Stimulated activated CD4-positive, alpha-beta T cell treated with anti-CD3 and anti-CD28 coated beads, Interleukin-1b, Interleukin-23, amount 100 ng/mL, for 1 hour (primary cell): ENCODE measurements at regions not wholly inside any gene's neighbourhood (a gene's known extent, or its start where the extent isn't known, plus 50 kb on each side); places are given as distances from the start of the nearest gene placed in this dataset.

ENCODE experiments used
- DNase-seq, 2 donors: peaks; one replicate each; pipeline ENCODE4 v3.0.0-alpha.2; 2020; ENCODE audit warnings: low read depth in 2 of 2

DNA sequence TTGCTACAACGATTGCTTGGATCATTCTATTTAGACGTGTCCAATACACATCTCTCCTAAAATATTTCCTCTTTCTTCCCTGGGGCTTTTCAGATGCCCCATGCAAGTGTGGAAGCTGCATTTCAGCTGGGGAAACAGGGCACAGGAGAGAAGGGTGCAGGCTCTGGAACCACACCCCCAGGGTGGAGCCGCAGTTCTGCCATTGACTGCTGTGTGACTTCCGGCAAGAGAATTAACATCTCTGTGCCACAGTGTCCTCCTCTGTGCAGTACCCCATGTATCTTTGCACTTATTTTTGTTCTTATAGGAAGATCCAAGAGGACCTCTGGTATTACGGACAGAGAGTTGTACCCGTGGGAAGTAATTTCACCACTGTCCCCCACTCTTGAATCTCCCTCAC is 405.3 kb upstream of the EEF2KMT start:
- DNase-seq = no peak

DNA sequence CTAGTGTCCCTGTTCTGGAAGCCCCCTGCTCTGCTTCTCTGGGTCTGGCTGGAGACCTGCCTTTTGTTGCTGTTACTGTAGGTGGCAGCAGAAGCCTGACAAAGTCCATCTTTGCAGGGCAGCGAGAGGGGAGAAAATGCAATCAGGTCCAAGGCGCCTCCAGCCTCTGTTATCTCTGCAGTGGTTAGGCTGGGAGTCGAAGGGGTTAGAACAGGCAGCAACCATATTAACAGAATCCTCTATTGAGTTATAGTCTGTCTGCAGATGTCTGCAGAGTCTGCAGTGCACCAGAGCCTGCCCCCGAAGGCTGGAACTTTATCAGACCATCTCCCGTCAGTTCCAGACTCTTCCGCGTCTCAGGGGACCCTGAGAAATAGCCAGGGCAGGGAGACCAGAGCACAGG is 404.9 kb upstream of the EEF2KMT start:
- DNase-seq = no peak

DNA sequence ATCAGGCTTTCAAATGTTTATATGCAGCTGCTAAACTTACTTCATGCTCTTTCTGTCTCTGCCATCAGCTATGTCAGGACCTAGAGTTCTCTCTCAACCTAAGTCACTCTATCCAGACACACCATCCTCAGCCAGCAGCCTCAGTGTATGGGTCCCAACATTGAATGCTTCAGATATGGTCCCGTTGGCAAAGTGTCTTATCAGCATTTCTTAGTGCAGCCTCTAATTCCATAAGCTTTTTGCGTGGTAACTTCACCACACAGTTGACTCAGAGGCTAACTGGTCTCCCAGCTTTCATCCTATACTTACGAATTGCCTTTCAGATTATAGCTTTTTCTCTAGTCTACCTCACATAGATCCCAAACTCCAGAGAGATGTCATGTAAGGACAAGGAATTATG is 402.9 kb upstream of the EEF2KMT start:
- no peak for DNase-seq

DNA sequence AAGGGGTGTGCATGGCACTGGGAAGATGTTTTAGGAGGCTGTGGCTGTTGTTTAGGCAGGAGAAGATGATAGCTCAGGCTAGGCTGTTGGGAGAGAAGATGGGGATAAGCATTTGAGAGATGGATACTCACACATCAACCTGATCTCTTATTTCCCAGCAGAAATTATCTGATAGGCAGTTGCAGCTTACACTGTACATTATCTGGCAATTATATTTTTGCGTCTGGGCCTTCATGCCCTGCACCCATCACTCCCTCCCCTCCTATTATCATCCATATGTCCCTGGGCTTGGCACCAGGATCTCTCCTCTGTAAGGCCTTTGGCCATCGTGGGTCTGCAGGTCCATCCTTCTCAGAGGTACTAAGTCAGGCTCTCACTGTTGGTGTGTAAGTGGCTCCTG is 401.0 kb upstream of the EEF2KMT start:
- no peak for DNase-seq

DNA sequence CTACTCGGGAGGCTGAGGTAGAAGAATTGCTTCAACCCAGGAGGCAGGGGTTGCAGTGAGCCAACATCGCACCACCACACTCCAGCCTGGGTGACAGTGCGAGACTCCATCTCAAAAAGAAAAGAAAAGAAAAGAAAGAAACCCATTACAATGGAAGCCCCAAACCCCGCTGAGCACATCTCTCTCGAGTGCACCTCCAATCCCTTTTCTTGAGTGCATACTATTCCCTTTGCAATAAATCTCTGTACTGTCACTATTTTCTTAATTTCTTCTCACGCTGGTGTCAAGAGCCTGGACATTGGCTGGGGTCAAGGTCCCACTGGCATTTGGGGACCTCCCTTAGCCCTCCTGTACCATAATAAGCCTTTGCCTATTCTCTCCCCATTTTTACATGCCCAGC is 398.4 kb upstream of the EEF2KMT start:
- no peak for DNase-seq

DNA sequence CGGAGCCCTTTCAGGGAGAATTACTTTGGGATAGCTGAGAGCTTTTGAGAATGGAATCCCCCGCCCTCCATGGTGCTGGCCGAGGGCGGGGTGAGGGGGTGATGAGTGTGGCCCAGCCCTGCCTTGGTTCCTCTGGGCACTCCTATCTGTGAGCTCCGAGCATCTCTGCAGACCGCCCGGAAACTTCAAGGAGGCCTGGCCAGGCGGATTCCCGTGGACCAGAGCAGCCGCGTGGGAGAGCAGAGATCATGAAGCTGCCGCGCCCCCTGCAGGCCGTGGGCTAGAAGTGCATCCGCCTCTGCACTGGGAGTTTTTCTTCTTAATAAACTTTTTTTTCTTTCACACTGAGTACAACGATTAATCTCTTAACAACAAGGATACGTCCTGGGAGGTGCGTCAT is 392.9 kb upstream of the EEF2KMT start:
- no peak for DNase-seq

DNA sequence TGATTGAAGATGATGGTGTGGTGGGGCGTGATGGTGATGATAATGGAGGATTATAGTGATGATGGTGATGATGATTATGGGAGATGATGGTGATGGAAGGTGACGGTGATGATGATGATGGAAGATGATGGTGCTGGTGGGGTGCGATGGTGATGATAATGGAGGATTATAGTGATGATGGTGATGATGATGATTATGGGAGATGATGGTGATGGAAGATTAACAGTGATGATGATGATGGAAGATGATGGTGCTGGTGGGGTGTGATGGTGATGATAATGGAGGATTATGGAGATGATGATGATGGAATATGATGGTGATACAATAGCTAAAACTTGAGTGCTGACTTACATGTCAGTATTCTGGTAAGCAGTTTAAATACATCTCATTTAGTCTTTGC is 391.0 kb upstream of the EEF2KMT start:
- no peak for DNase-seq

DNA sequence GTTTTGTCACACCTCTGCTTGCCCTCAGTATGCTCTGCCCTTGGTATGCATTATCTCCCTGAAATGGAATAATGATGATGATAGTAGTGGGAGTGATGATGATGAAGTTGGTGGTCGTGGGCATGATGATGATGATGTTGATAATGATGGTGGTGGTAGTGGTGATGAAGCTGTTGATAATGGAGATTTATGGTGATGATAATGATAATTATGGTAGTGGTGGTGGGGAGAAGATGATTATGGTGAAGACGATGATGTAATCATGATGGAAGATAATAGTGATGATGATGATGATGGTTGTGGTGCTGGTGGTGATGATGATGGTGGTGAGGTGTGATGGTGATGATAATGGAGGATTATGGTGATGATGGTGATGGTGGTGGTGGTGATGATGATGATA is 390.1 kb upstream of the EEF2KMT start:
- no peak for DNase-seq

DNA sequence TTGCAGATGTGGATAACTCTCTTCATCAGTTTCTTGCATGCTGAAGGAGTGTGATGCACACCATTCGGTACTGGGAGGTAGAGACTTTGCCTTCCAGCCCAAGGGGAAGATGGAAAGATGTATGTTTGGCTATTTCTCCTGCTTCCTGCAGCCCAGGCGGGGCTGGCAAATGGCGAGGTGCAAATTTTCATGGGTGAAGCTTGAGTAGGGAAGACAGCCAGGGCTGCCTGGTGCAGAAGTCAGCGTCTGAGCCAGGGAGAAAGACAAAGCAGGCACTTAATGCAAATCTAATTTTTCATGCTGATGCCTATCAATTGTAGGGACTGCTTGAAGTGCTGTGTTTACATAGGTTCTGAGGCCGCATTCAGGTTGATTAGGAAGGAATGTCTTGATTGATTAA is 384.7 kb upstream of the EEF2KMT start:
- no peak for DNase-seq

DNA sequence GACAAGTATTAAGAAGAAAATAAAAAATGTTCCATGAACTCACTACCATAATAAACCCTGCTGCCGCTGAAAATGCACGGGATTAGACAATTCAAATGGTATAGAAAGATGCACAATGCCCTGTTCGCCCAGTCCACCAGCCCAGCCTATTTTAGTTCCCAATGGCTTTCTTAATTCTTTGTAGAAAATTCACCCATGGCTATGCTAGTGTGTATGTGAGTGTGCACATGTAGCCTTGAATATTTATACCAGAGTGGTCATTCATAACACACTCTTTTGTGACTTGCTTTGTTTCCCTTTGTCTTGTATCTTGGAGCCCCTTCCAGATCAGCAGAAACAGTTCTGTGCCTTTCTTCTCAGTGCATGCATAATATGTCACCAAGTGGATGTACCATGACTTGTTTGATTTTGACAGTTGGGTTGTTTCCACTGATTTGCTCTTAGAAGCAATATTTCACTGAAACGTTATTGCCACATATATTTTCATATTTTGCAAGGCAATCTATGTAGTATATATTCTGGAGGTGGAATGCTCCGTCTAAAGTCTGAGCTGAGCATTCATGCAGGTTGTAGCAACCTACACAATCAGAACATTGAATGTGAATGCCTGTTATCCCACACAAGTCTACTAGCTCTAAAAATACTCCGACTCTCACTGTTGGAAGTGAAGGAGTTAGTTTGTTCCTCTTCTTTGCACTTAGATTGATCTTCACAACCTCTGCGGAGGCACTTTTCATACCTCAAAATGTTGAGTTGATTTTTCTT is 383.0 kb upstream of the EEF2KMT start:
- DNase-seq = no peak

DNA sequence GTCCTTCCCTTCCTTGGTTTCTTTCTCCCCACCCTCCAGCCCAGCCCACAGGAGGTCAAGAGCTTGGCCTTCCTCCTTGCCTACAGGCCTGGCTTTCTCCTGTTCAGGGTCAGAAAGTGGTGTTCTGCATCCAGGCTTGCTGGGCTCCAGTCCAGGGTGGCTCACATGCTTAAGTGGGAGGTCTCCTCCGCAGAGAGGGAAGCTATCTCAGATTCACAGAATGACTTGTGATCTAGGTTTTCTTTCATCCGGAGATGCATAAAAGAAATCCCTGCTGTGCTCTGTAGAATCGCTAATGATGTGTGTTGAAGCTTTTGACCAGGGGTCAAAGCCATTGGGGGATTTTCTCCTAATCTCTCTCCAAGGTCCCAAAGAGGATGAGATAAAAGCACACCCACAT is 382.3 kb upstream of the EEF2KMT start:
- no peak for DNase-seq

DNA sequence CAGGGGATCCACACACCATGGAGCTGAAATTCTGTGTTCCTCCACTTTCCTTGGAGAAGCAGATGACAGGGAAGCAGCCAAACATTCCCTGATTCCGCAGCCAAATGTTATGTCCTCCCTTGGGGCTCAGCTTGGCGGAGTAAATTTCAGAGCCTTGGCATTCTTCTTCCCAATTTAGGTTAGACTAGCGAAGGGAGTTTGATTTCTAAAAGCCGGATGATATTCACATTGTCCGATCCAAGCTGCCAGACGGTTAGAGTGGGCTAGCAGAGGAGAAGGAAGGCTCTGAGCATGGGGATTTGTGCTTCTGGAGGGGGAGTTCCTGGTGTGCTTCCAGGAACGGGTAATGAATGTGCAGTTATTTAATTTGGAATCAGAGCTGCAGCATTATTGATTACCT is 380.4 kb upstream of the EEF2KMT start:
- no peak for DNase-seq

DNA sequence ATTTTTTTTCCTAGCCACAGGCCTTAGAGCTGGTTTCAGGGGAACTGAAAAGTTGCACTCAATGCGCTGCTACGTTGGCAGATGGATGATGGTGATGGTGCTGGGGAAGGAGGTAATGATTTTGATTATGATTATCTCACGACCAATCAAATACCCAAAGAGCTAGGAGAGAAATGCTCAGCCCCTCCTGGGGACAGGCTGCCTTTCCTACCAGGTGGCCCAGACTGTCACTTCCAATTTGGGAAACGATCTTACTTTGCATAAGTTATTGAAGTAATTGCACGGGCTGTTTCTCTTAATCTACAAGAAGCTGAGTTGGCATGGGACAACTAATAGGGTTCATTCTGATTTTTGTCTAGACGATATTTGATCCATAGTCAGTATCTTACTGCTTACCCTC is 379.7 kb upstream of the EEF2KMT start:
- DNase-seq = no peak

DNA sequence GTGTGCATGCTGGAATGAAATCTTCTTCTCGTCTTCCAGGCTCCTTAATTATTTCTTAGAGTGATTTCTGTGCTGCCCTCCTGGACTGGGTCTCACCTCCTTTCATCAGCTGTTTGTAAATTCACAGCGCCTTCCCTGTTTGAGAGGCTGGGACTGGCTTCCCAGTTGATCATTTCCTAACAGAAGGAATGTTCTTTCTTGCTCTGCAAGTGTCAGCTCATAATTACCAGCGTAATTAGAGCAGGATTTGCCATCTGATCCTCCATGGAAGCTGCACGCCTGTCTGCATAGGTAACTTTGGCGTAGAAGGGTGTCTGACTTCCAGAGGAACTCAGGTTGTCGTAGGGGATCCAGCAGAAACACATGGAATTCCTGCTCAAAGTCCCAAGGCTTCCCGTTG is 375.0 kb upstream of the EEF2KMT start:
- no peak for DNase-seq

DNA sequence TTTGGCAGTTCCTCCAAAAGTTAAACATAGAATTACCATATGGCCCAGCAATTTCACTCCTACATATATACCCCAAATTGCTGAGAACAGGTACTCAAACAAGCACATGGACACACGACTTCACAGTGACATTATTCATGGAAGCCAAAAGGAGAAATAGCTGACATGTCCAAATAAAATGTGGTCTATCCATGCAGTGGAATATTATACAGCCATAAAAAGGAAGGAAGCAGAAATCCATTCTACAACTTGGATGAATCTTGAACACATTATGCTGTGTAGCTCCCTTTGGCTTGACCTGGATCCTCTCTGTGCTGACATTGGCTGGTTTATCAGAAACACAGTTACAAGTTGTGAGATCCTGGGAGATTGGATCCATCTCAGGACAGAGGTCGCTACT is 370.9 kb upstream of the EEF2KMT start:
- DNase-seq = no peak

DNA sequence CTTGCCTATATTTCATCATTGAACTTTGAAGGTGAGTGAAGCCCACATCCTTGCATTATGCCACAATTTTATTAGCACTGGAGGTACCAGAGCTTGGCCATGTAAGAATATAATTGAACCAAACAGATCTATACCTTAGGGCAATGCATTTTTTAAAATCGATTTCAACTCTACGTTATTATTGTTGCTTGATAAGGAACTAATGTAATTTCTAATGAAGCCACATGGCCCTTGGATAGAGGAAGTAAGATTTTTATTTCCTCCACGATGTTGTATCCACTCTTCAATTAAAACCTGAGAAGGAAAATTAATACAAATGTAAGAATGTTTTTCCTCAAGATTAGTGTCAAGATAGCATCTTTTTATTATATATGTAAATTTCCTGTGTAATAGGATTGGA is 370.0 kb upstream of the EEF2KMT start:
- DNase-seq = no peak

DNA sequence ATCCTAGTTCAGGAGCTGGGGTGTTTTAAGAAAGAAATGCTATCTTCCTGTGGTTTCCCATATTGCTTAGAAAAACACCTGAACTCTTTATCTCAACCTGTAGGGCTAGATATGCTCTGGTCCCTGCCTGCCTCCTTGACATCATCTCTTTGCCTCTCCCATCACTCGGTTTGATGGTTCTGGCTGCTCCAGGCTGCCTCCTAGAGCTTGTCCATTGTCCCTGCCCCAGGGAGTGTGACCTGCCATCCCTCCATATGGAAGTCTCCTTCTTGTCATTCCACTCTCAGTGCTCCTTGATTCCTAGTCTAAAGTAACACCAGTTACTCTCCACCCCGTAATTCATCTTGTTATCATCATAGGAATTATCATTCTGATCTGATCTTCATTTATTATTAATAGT is 369.0 kb upstream of the EEF2KMT start:
- DNase-seq = no peak

DNA sequence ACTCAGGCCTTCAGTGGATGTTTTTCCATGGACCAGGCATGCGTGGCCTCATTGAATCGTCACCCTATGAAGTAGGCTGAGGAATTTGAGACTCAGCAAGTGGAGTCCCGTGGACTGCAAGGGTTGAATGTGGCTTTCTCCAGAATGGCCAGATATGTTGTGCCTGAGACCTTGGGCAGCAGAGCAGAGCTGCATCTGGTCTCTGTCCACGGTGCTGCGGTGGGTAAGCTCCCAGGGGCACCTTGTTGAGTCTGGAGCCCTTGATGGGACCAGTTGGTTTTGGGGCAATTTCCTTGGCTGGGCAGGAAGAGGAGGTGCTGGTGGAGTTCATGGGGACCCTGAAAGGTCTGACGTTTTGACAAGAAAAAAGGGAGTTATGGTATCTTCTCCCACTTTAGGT is 368.1 kb upstream of the EEF2KMT start:
- no peak for DNase-seq

DNA sequence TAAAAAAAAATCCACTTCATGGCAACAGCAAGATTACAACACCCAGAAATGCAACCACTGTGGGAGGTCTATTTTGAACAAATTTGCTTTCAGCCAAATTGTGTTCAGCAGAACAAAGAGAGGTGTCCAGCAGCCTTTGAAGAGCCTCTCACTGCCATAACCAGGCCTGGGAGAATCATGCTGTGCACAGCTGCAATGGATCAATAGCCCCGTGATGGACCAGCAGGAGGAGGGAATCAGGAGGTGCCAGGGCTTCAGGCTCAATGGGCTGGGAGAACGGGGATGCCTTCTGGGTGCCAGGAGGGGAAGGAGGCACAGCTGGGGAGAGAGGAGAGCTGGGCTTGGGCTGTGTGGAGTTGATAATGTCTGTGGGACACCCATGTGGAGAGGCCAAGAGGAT is 366.2 kb upstream of the EEF2KMT start:
- DNase-seq = no peak

DNA sequence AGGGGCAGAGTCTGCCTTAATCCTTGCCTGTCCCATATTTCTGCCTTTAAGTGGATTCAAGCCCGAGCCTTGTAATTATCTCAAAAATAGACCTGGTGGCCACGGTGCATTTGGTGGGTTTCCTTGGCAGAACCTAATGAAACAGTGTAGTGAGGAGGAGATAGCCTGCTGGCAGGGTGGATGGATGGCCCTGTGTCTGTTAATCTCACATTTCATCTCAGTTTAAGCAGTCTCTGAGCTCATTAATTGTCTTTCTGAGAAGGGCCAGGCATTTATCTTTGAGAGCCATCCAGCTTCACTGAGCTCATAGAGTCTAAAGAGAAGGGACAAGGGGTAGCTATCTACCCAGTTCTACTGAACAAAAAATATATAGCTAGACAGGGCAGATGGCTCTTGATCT is 364.0 kb upstream of the EEF2KMT start:
- DNase-seq = no peak

DNA sequence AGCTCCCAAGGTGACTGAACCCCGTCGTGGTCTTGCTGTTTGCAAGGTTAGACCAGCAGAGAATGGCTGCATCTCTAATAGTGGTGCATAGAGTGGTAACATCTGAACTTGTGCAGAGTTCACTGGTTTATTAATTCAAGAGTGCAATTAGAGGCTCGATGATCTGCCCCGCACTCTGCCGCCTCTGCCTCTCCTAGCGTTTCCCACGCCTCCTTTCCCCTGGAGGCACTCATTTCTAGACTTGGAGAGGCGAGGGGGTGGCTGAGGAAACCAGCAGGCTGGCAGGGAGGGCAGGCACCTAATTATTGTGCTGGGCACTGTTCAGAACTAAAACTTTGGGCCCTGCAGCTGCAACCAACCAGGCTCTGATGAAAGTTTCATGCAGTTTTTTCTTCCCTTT is 363.5 kb upstream of the EEF2KMT start:
- DNase-seq = no peak

DNA sequence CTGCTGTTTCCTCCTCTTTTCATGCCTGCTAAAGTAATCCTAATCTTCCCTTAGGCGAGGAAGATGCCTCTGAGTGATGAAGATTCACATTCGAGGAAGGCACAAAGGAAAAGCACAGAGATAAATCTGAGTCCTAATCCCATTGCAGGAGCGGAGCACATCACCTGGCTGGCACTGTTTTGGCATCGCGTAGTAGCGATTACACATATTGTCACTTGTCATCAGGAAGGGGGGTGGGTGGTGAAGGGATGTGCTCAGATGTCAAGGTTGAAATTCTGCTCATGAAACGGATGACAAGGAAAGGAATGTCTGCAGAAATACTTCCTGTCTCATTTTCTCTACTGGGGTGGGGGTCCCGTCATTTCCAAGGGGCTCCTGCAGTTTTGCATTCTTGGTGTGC is 363.1 kb upstream of the EEF2KMT start:
- no peak for DNase-seq

DNA sequence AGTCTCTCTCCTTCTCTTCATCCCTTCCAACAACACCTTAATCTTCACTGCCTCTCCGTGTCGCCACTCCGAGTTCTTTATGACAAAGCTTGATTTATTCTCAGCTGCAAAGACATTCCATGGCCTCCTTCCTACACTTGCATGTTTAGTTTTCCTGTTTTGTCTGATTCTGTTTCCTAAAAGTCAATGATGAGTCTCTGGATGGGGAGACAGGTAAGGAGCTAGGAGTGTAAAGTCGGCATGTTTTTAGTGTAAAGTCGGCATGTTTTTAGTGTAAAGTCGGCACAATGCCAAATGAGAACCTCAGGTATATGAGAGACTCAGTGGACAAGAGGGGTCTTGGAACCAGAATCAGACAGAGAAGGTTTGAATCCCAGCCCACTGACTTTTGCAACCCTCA is 362.3 kb upstream of the EEF2KMT start:
- DNase-seq = no peak

DNA sequence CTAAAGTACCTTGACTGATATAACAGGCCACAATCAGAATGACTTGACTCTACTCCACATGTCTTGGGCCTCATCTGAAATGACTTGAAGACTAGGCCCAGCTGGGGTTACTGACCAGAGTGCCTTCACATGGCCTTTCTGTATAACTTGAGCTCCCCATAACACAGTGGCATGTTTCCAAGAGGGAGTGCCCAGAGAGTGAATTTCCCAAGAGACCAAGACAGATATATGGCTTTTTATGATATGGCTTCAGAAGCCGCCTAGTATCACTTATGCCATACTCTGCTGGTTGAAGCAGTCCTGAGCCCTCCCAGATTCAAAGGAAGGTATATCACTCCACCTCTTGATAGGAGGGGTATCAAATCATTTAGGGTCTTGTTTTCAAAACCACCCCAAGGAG is 357.5 kb upstream of the EEF2KMT start:
- no peak for DNase-seq
